HepG2 (cell line): ENCODE measurements at regions not wholly inside any gene's neighbourhood (a gene's known extent, or its start where the extent isn't known, plus 50 kb on each side); places are given as distances from the start of the nearest gene placed in this dataset.

Experiments
- ATAC-seq: fragments of 200-7000 bp; cut with Tn5 transposase; 3 replicates; pipeline ENCODE4 v1.9.1; 2020; ENCODE audit warnings: mild to moderate bottlenecking, moderate library complexity
- BruUV-seq: library from RNA; stranded (reverse); fragments of 400-500 nt; replicated peaks from 2 replicates; lab custom pipeline; 2021; lab: Mats Ljungman, UMichigan
- CTCF ChIA-PET: fragments of 300-600 bp; formaldehyde crosslinking; extraction: SDS; loops from one replicate; lab custom pipeline; 2021; ENCODE audit warnings: low total read pairs, inconsistent platforms, low intra/inter-chr PET ratio; lab: Yijun Ruan, JAX
- POLR2A ChIA-PET: fragments of 350-600 bp; sonication (Branson Sonifier 250); formaldehyde crosslinking; loops from one replicate; lab custom pipeline; 2020; ENCODE audit warnings: antibody characterized with exemption, inconsistent platforms; lab: Yijun Ruan, JAX
- DNase-seq: peaks from one replicate; pipeline ENCODE4 v3.0.0-alpha.2; 2015; ENCODE audit warnings: low spot score
- FAIRE-seq: peaks from 3 replicates; lab custom pipeline; 2011; peaks lifted over from hg19 to GRCh38; lab: Jason Lieb, UNC
- H2AFZ ChIP-seq: one replicate; pipeline ENCODE4 v1.6.1; 2011; ENCODE audit warnings: low read length, inconsistent platforms
- H3K27ac ChIP-seq: fragments of 300-600 bp; 3 replicates; pipeline ENCODE4 v1.8.0; 2011; ENCODE audit warnings: mixed run types, mild to moderate bottlenecking, mixed read lengths, low read length, inconsistent platforms; ENCODE audit not compliant: insufficient read depth; ENCODE audit errors: extremely low read length
- H3K27me3 ChIP-seq, 2 experiments: fragments of 200-600 bp in 1 of 2; 2 replicates in 1 of 2; 3 replicates in 1 of 2; pipeline versions ENCODE4 v1.6.0 to v1.8.0; 2011; ENCODE audit warnings: low read length in 2 of 2, mild to moderate bottlenecking in 2 of 2, moderate library complexity in 2 of 2, inconsistent platforms in 1 of 2; ENCODE audit not compliant: insufficient read depth in 2 of 2, control insufficient read depth in 1 of 2
- H3K36me3 ChIP-seq, 2 experiments: fragments of 200-600 bp in 1 of 2; replicated peaks in 1 of 2; 2 replicates in 1 of 2; 3 replicates in 1 of 2; pipeline versions ENCODE4 v1.5.1 to v1.8.0; 2011; ENCODE audit warnings: low read length in 2 of 2, inconsistent platforms in 1 of 2; ENCODE audit not compliant: insufficient read depth in 2 of 2, control insufficient read depth in 1 of 2
- H3K4me1 ChIP-seq: 2 replicates; pipeline ENCODE4 v1.5.1; 2012; ENCODE audit warnings: low read length, inconsistent platforms; ENCODE audit not compliant: insufficient read depth
- H3K4me2 ChIP-seq: 2 replicates; pipeline ENCODE4 v1.6.0; 2011; ENCODE audit warnings: low read depth, low read length, inconsistent platforms
- H3K4me3 ChIP-seq, 3 experiments: fragments of 200-600 bp in 1 of 3; sonication (generic), shearing (Covaris generic) in 1 of 3; replicated peaks in 1 of 3; 2 replicates each; pipeline ENCODE4 v1.5.1; 2011 to 2016; ENCODE audit warnings: low read length in 3 of 3, inconsistent platforms in 2 of 3, low read depth in 2 of 3, mild to moderate bottlenecking in 2 of 3, control low read depth in 1 of 3, mixed read lengths in 1 of 3; ENCODE audit not compliant: insufficient read depth in 1 of 3
- H3K79me2 ChIP-seq: one replicate; pipeline ENCODE4 v1.6.1; 2011; ENCODE audit warnings: low read length, inconsistent platforms; ENCODE audit not compliant: insufficient read depth
- H3K9ac ChIP-seq: 2 replicates; pipeline ENCODE4 v1.6.0; 2011; ENCODE audit warnings: mild to moderate bottlenecking, low read depth, low read length, inconsistent platforms; ENCODE audit not compliant: insufficient read depth
- H3K9me3 ChIP-seq: 2 replicates; pipeline ENCODE4 v1.5.1; 2012; ENCODE audit warnings: mild to moderate bottlenecking, low read length
- H4K20me1 ChIP-seq: 2 replicates; pipeline ENCODE4 v1.6.0; 2011; ENCODE audit warnings: inconsistent platforms, mild to moderate bottlenecking, low read length, moderate library complexity; ENCODE audit not compliant: insufficient read depth
- ARHGAP35 ChIP-seq: sonication (generic); formaldehyde crosslinking; IDR thresholded peaks from 2 replicates; pipeline ENCODE4 v1.9.0; 2022; ENCODE audit warnings: mild to moderate bottlenecking, inconsistent platforms, moderate library complexity, missing genetic modification reagents, borderline replicate concordance
- ATM ChIP-seq: fragments of 450-650 bp; IDR thresholded peaks from 2 replicates; pipeline ENCODE4 v1.7.1; 2017; ENCODE audit warnings: mild to moderate bottlenecking, borderline replicate concordance
- HIC2 ChIP-seq: sonication (generic); formaldehyde crosslinking; IDR thresholded peaks from 2 replicates; pipeline ENCODE4 v1.9.0; 2022; ENCODE audit warnings: low read depth, missing genetic modification reagents
- KDM2A ChIP-seq: sonication (generic); formaldehyde crosslinking; IDR thresholded peaks from 2 replicates; pipeline ENCODE4 v1.4.0; 2020; ENCODE audit warnings: low read depth, missing genetic modification reagents, borderline replicate concordance
- MATR3 ChIP-seq: sonication (generic); formaldehyde crosslinking; IDR thresholded peaks from 2 replicates; pipeline ENCODE4 v1.4.0; 2020; ENCODE audit warnings: missing genetic modification reagents
- NFKB2 ChIP-seq: sonication (generic); formaldehyde crosslinking; IDR thresholded peaks from 2 replicates; pipeline ENCODE4 v1.4.0; 2020; ENCODE audit warnings: missing genetic modification reagents, borderline replicate concordance
- NPAS2 ChIP-seq: sonication (generic); formaldehyde crosslinking; IDR thresholded peaks from 2 replicates; pipeline ENCODE4 v1.8.0; 2022; ENCODE audit warnings: mild to moderate bottlenecking, missing genetic modification reagents, borderline replicate concordance
- TAF1 ChIP-seq: sonication (generic); formaldehyde crosslinking; IDR thresholded peaks from 2 replicates; pipeline ENCODE4 v1.4.0; 2020; ENCODE audit warnings: missing genetic modification reagents
- ZFYVE20 ChIP-seq: sonication (generic); formaldehyde crosslinking; IDR thresholded peaks from 2 replicates; pipeline ENCODE4 v1.8.0; 2023; ENCODE audit warnings: low read depth, mild to moderate bottlenecking, moderate library complexity, missing genetic modification reagents, borderline replicate concordance
- ZNF180 ChIP-seq: sonication (generic); formaldehyde crosslinking; IDR thresholded peaks from 2 replicates; pipeline ENCODE4 v1.4.0; 2020; ENCODE audit warnings: low read depth, missing genetic modification reagents, borderline replicate concordance
- ZNF280B ChIP-seq: sonication (generic); formaldehyde crosslinking; IDR thresholded peaks from 2 replicates; pipeline ENCODE4 v1.5.0; 2020; ENCODE audit warnings: missing genetic modification reagents, mild to moderate bottlenecking, borderline replicate concordance
- ZNF30 ChIP-seq: sonication (generic); formaldehyde crosslinking; IDR thresholded peaks from 2 replicates; pipeline ENCODE4 v1.5.0; 2020; ENCODE audit warnings: mild to moderate bottlenecking, missing genetic modification reagents
- ZNF44 ChIP-seq: sonication (generic); formaldehyde crosslinking; IDR thresholded peaks from 2 replicates; pipeline ENCODE4 v1.5.1; 2020; ENCODE audit warnings: mild to moderate bottlenecking, missing genetic modification reagents
- ZNF704 ChIP-seq: sonication (generic); formaldehyde crosslinking; IDR thresholded peaks from 2 replicates; pipeline ENCODE4 v1.8.1; 2023; ENCODE audit warnings: mild to moderate bottlenecking, inconsistent platforms, moderate library complexity, missing genetic modification reagents, borderline replicate concordance
- ZUFSP ChIP-seq: sonication (generic); formaldehyde crosslinking; IDR thresholded peaks from 2 replicates; pipeline ENCODE4 v1.9.0; 2021; ENCODE audit warnings: missing genetic modification reagents, mild to moderate bottlenecking, borderline replicate concordance
- WGBS: methylation state at CpG from one replicate; pipeline ENCODE4 v1.1.6; 2017; ENCODE audit warnings: low lambda C conversion rate; 5-methylcytosine and 5-hydroxymethylcytosine counted together
- in situ Hi-C: cut with HindIII; loops from 2 replicates; pipeline ENCODE4 v1.10.0; 2017; ENCODE audit warnings: low pct_unique_long_range_greater_than_20kb; ENCODE audit not compliant: extremely low pct_ligation_motif_present
- intact Hi-C: fragments of 100-400 bp; cut with micrococcal nuclease; formaldehyde crosslinking; loops from one replicate; pipeline ENCODE4 v1.10.0; 2022; ENCODE audit not compliant: unreplicated experiment

- no peak overlapping the region for H2AFZ ChIP-seq
- no peaks in the 10 kb centered on the region for H3K4me1 ChIP-seq
- WGBS = 35% methylated on average over 1 of the region's 1 CpG
- FAIRE-seq (no peak), DNase-seq (no peak), ATAC-seq (no peak)
- H3K4me3 ChIP-seq = no peak overlapping the region
- H3K4me2 ChIP-seq = no peak overlapping the region
- no peak overlapping the region for H3K9ac ChIP-seq
- no peak for TF ChIP-seq ZNF280B
- no peak for TF ChIP-seq TAF1 (CRISPR knock-in tag)
- TF ChIP-seq ZNF704 (CRISPR knock-in tag) = no peak
- TF ChIP-seq MATR3 (CRISPR knock-in tag) = no peak
- no peak for TF ChIP-seq ZFYVE20 (CRISPR knock-in tag)
- no peak for TF ChIP-seq ARHGAP35 (CRISPR knock-in tag)
- TF ChIP-seq ZUFSP = no peak
- TF ChIP-seq NPAS2 (CRISPR knock-in tag) = no peak
- TF ChIP-seq KDM2A (CRISPR knock-in tag) = no peak
- TF ChIP-seq ZNF44 = no peak
- no peak for TF ChIP-seq ZNF180 (CRISPR knock-in tag)
- TF ChIP-seq ATM = no peak
- TF ChIP-seq HIC2 (CRISPR knock-in tag) = no peak
- TF ChIP-seq NFKB2 (CRISPR knock-in tag) = no peak
- TF ChIP-seq ZNF30 (CRISPR knock-in tag) = no peak
- no peak overlapping the region for H3K27ac ChIP-seq
- H3K79me2 ChIP-seq = no peaks in the 10 kb centered on the region
- no peaks in the 10 kb centered on the region for H3K9me3 ChIP-seq
- CTCF ChIA-PET = no interaction called here
- H3K27me3 ChIP-seq = no peaks in the 10 kb centered on the region
- intact Hi-C loops (no loop called here), in situ Hi-C loops (no loop called here)
- H4K20me1 ChIP-seq = no peaks in the 10 kb centered on the region
- BruUV-seq = no TSS peak
- no peaks in the 10 kb centered on the region for H3K36me3 ChIP-seq
- POLR2A ChIA-PET = no interaction called here
Observed at GRCh38 chr6:126787635-126788034, 330.8 kb upstream of the RSPO3 start.
